HCT116 (cell line): ENCODE measurements at regions not wholly inside any gene's neighbourhood (a gene's known extent, or its start where the extent isn't known, plus 50 kb on each side); places are given as distances from the start of the nearest gene placed in this dataset.

Experiments used
- ATAC-seq: fragments of 200-7000 bp; cut with Tn5 transposase; 2 replicates; pipeline ENCODE4 v1.9.1; 2020; ENCODE audit warnings: mild to moderate bottlenecking, moderate library complexity
- BruUV-seq: library from RNA; stranded (reverse); fragments of 400-500 nt; replicated peaks from 2 replicates; lab custom pipeline; 2021; lab: Mats Ljungman, UMichigan
- CTCF ChIA-PET: fragments of 300-600 bp; sonication (Branson Sonifier 250); formaldehyde crosslinking; loops from one replicate; lab custom pipeline; 2021; ENCODE audit warnings: antibody characterized with exemption; lab: Charles Lee
- POLR2A ChIA-PET: fragments of 300-600, 350-600 bp; sonication (Branson Sonifier 250); formaldehyde crosslinking; loops from one replicate; lab custom pipeline; 2021; ENCODE audit warnings: antibody characterized with exemption; lab: Charles Lee
- RAD21 ChIA-PET, 2 experiments: fragments of 300-600 bp; sonication (Branson Sonifier 250); formaldehyde crosslinking; loops; one replicate each; lab custom pipeline; 2023; ENCODE audit warnings: low total read pairs in 2 of 2; ENCODE audit not compliant: uncharacterized antibody in 2 of 2, unreplicated experiment in 2 of 2, low non-redundant PET in 1 of 2; lab: Charles Lee
- DNase-seq: peaks from one replicate; pipeline ENCODE4 v3.0.0-alpha.2; 2010; ENCODE audit warnings: low read depth, low spot score
- H2AFZ ChIP-seq: fragments of 200-600 bp; shearing (Covaris generic), sonication (generic); 2 replicates; pipeline ENCODE4 v1.6.1; 2017; ENCODE audit warnings: low read depth, mixed run types, mixed read lengths, antibody characterized with exemption, low read length; ENCODE audit not compliant: poor library complexity, severe bottlenecking
- H3K27ac ChIP-seq: 2 replicates; pipeline ENCODE4 v1.5.1; 2012; ENCODE audit warnings: low read depth, low read length
- H3K27me3 ChIP-seq: fragments of 200-600 bp; sonication (generic); 2 replicates; pipeline ENCODE4 v1.6.1; 2016; ENCODE audit warnings: mixed run types, low read length, mixed read lengths; ENCODE audit not compliant: insufficient read depth
- H3K36me3 ChIP-seq, 2 experiments: fragments of 200-500 bp in 1 of 2; fragments of 200-600 bp in 1 of 2; sonication (Bioruptor generic) in 1 of 2; sonication (generic) in 1 of 2; 2 replicates each; pipeline versions ENCODE4 v1.5.1 to v1.6.1; 2014 to 2016; ENCODE audit warnings: low read length in 2 of 2, inconsistent platforms in 1 of 2, mixed read lengths in 1 of 2, mixed run types in 1 of 2; ENCODE audit not compliant: insufficient read depth in 2 of 2, control insufficient read depth in 1 of 2
- H3K4me1 ChIP-seq, 2 experiments: fragments of 200-600 bp in 1 of 2; sonication (generic) in 1 of 2; 2 replicates each; pipeline versions ENCODE4 v1.5.1 to v1.6.1; 2012 to 2017; ENCODE audit warnings: low read length in 2 of 2, inconsistent platforms in 1 of 2, mild to moderate bottlenecking in 1 of 2, mixed read lengths in 1 of 2, mixed run types in 1 of 2, moderate library complexity in 1 of 2; ENCODE audit not compliant: insufficient read depth in 2 of 2, control insufficient read depth in 1 of 2
- H3K4me2 ChIP-seq: fragments of 200-600 bp; sonication (generic); 2 replicates; pipeline ENCODE4 v1.6.1; 2017; ENCODE audit warnings: mixed run types, low read length, mixed read lengths
- H3K4me3 ChIP-seq, 2 experiments: fragments of 200-600 bp in 1 of 2; sonication (generic) in 1 of 2; replicated peaks in 1 of 2; 2 replicates each; pipeline ENCODE4 v1.5.1; 2011 to 2016; ENCODE audit warnings: low read length in 2 of 2, control low read depth in 1 of 2, low read depth in 1 of 2, mild to moderate bottlenecking in 1 of 2, mixed read lengths in 1 of 2, mixed run types in 1 of 2
- H3K79me2 ChIP-seq: fragments of 200-600 bp; sonication (generic); 2 replicates; pipeline ENCODE4 v1.6.1; 2017; ENCODE audit warnings: mild to moderate bottlenecking, mixed run types, low read length, moderate library complexity, mixed read lengths; ENCODE audit not compliant: insufficient read depth
- H3K9ac ChIP-seq: fragments of 200-600 bp; sonication (generic); 2 replicates; pipeline ENCODE4 v1.6.1; 2016; ENCODE audit warnings: low read length, mixed read lengths
- H3K9me2 ChIP-seq: fragments of 200-600 bp; sonication (generic), shearing (Covaris generic); 2 replicates; pipeline ENCODE4 v1.6.1; 2017; ENCODE audit warnings: mixed run types, mild to moderate bottlenecking, moderate library complexity; ENCODE audit not compliant: insufficient read depth
- H3K9me3 ChIP-seq, 2 experiments: fragments of 200-500 bp in 1 of 2; fragments of 200-600 bp in 1 of 2; sonication (Bioruptor generic) in 1 of 2; sonication (generic) in 1 of 2; 2 replicates each; pipeline ENCODE4 v1.6.1; 2014 to 2017; ENCODE audit warnings: low read length in 2 of 2, mixed read lengths in 2 of 2, inconsistent platforms in 1 of 2, low read depth in 1 of 2, mild to moderate bottlenecking in 1 of 2, mixed run types in 1 of 2, moderate library complexity in 1 of 2; ENCODE audit not compliant: control insufficient read depth in 1 of 2, insufficient read depth in 1 of 2
- H4K20me1 ChIP-seq: fragments of 200-600 bp; sonication (generic), shearing (Covaris generic); 2 replicates; pipeline ENCODE4 v1.6.1; 2017; ENCODE audit warnings: mixed run types, mild to moderate bottlenecking, moderate library complexity; ENCODE audit not compliant: insufficient read depth
- CBX3 ChIP-seq: IDR thresholded peaks from 2 replicates; pipeline ENCODE4 v1.6.1; 2012; ENCODE audit warnings: low read depth
- CEBPB ChIP-seq: IDR thresholded peaks from 2 replicates; pipeline ENCODE4 v1.6.1; 2012; ENCODE audit warnings: low read depth
- ELF1 ChIP-seq: IDR thresholded peaks from 2 replicates; pipeline ENCODE4 v1.6.1; 2012; ENCODE audit warnings: low read depth, borderline replicate concordance
- EZH2 ChIP-seq: fragments of 200-600 bp; sonication (generic); IDR thresholded peaks from 2 replicates; pipeline ENCODE4 v1.6.1; 2017; ENCODE audit warnings: antibody characterized with exemption, mixed run types
- EZH2phosphoT487 ChIP-seq: fragments of 200-600 bp; IDR thresholded peaks from 2 replicates; pipeline ENCODE4 v1.6.1; 2018; ENCODE audit warnings: antibody characterized with exemption, borderline replicate concordance
- FOSL1 ChIP-seq: IDR thresholded peaks from 2 replicates; pipeline ENCODE4 v1.6.1; 2012; ENCODE audit warnings: low read depth
- MAX ChIP-seq: IDR thresholded peaks from 2 replicates; pipeline ENCODE4 v1.6.1; 2012
- POLR2A ChIP-seq: IDR thresholded peaks from 2 replicates; pipeline ENCODE4 v1.7.0; 2011; ENCODE audit warnings: borderline replicate concordance; ENCODE audit not compliant: insufficient read depth, insufficient read length; ENCODE audit errors: extremely low read depth
- POLR2AphosphoS5 ChIP-seq: IDR thresholded peaks from 2 replicates; pipeline ENCODE4 v1.6.1; 2011; ENCODE audit warnings: mild to moderate bottlenecking, low read depth, low read length, moderate library complexity
- RAD21 ChIP-seq: IDR thresholded peaks from 2 replicates; pipeline ENCODE4 v1.6.1; 2012; ENCODE audit warnings: low read depth, mild to moderate bottlenecking
- SIN3A ChIP-seq: IDR thresholded peaks from 2 replicates; pipeline ENCODE4 v1.6.1; 2012; ENCODE audit warnings: low read depth
- SRF ChIP-seq: IDR thresholded peaks from 2 replicates; pipeline ENCODE4 v1.6.1; 2012; ENCODE audit warnings: low read depth
- TCF7L2 ChIP-seq: IDR thresholded peaks from 2 replicates; pipeline ENCODE4 v1.7.0; 2011; ENCODE audit warnings: borderline replicate concordance, inconsistent platforms; ENCODE audit not compliant: insufficient read depth, insufficient read length; ENCODE audit errors: extremely low read depth
- YY1 ChIP-seq: IDR thresholded peaks from 2 replicates; pipeline ENCODE4 v1.6.1; 2011; ENCODE audit warnings: low read length, low read depth, moderate library complexity, mild to moderate bottlenecking; ENCODE audit not compliant: insufficient replicate concordance; ENCODE audit errors: extremely low read depth
- ZBTB33 ChIP-seq: IDR thresholded peaks from 2 replicates; pipeline ENCODE4 v1.6.1; 2011; ENCODE audit warnings: mild to moderate bottlenecking, low read length, moderate library complexity; ENCODE audit not compliant: insufficient replicate concordance; ENCODE audit errors: extremely low read depth
- intact Hi-C: fragments of 100-400 bp; cut with micrococcal nuclease; formaldehyde crosslinking; loops from 2 replicates; pipeline ENCODE4 v1.10.0; 2022
- TF ChIP-seq, protein P1 (sequence below): IDR thresholded peaks from 2 replicates; pipeline ENCODE4 v1.6.1; 2012; ENCODE audit warnings: low read depth

GRCh38 chr3:69530554-69530953 is 144.7 kb upstream of the FRMD4B start (continued):
- no peak for TF ChIP-seq ZBTB33
- TF ChIP-seq FOSL1: no peak
- TF ChIP-seq TCF7L2: no peak
- no peak for TF ChIP-seq POLR2AphosphoS5
- TF ChIP-seq ELF1: no peak
- no peak for TF ChIP-seq YY1
- no peak for TF ChIP-seq SRF
- TF ChIP-seq CBX3: no peak

GRCh38 chr3:69527498-69527897 is 141.6 kb upstream of the FRMD4B start:
- Histone ChIP-seq H3K27me3 (peaks cover 14% of the 10 kb centered on the region), H3K36me3 (no peaks in the 10 kb centered on the region), H2AFZ (no peak overlapping the region), H3K9me2 (no peaks in the 10 kb centered on the region), H3K79me2 (no peaks in the 10 kb centered on the region), H3K4me3 (no peak overlapping the region), H3K4me1 (no peaks in the 10 kb centered on the region), H3K9ac (no peak overlapping the region), H3K4me2 (no peak overlapping the region), H4K20me1 (no peaks in the 10 kb centered on the region), H3K9me3 (no peaks in the 10 kb centered on the region), H3K27ac (no peak overlapping the region)
- RAD21 ChIA-PET: no interaction called here
- TF ChIP-seq CEBPB (no peak), MAX (no peak), POLR2AphosphoS5 (no peak), YY1 (no peak), CBX3 (no peak), SRF (no peak), EZH2phosphoT487 (no peak), SIN3A (no peak), EZH2 (no peak), TCF7L2 (no peak), POLR2A (no peak), RAD21 (no peak), ZBTB33 (no peak), FOSL1 (no peak)
- TF ChIP-seq, protein P1, sequence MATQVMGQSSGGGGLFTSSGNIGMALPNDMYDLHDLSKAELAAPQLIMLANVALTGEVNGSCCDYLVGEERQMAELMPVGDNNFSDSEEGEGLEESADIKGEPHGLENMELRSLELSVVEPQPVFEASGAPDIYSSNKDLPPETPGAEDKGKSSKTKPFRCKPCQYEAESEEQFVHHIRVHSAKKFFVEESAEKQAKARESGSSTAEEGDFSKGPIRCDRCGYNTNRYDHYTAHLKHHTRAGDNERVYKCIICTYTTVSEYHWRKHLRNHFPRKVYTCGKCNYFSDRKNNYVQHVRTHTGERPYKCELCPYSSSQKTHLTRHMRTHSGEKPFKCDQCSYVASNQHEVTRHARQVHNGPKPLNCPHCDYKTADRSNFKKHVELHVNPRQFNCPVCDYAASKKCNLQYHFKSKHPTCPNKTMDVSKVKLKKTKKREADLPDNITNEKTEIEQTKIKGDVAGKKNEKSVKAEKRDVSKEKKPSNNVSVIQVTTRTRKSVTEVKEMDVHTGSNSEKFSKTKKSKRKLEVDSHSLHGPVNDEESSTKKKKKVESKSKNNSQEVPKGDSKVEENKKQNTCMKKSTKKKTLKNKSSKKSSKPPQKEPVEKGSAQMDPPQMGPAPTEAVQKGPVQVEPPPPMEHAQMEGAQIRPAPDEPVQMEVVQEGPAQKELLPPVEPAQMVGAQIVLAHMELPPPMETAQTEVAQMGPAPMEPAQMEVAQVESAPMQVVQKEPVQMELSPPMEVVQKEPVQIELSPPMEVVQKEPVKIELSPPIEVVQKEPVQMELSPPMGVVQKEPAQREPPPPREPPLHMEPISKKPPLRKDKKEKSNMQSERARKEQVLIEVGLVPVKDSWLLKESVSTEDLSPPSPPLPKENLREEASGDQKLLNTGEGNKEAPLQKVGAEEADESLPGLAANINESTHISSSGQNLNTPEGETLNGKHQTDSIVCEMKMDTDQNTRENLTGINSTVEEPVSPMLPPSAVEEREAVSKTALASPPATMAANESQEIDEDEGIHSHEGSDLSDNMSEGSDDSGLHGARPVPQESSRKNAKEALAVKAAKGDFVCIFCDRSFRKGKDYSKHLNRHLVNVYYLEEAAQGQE: no peak
- CTCF ChIA-PET: no interaction called here
- POLR2A ChIA-PET: no interaction called here
- no peak for DNase-seq
- ATAC-seq: no peak
- BruUV-seq: no TSS peak
- intact Hi-C loops: no loop called here
